ENCODE measurements at regions not wholly inside any gene's neighbourhood (a gene's known extent, or its start where the extent isn't known, plus 50 kb on each side); places are given as distances from the start of the nearest gene placed in this dataset.

DNA sequence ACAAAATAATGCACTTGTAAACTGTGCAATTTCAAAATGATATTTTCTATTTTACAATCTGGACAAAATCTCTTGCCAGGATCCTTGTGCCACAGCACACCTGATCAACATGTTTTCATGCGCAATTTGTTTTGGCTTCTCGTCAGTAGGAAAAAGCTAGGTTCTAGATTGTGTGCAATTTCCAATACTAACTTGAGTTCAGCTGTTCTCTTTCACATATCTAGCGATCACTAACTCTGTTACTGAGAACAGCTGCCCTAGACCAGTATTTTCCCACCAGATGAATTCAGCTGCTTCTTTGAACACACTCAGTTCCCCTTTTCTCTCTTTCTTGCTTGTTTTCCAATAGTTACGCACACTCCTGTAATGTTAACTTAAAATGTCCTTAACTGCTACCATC lies 131.2 kb downstream of the MAGEB5 start:
- TF ChIP-seq, protein P1, sequence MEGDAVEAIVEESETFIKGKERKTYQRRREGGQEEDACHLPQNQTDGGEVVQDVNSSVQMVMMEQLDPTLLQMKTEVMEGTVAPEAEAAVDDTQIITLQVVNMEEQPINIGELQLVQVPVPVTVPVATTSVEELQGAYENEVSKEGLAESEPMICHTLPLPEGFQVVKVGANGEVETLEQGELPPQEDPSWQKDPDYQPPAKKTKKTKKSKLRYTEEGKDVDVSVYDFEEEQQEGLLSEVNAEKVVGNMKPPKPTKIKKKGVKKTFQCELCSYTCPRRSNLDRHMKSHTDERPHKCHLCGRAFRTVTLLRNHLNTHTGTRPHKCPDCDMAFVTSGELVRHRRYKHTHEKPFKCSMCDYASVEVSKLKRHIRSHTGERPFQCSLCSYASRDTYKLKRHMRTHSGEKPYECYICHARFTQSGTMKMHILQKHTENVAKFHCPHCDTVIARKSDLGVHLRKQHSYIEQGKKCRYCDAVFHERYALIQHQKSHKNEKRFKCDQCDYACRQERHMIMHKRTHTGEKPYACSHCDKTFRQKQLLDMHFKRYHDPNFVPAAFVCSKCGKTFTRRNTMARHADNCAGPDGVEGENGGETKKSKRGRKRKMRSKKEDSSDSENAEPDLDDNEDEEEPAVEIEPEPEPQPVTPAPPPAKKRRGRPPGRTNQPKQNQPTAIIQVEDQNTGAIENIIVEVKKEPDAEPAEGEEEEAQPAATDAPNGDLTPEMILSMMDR (IDR thresholded peaks at IDR 0.05) = no peak
- no peak for TF ChIP-seq EZH2 (IDR thresholded peaks at IDR 0.05)

All from neural progenitor cell (in vitro differentiated cells).